D721Med (cell line): ENCODE measurements at regions not wholly inside any gene's neighbourhood (a gene's known extent, or its start where the extent isn't known, plus 50 kb on each side); places are given as distances from the start of the nearest gene placed in this dataset.

Experiments
- DNase-seq: peaks from one replicate; pipeline ENCODE4 v3.0.0; 2011; ENCODE audit warnings: low spot score; ENCODE audit not compliant: insufficient read length
- FAIRE-seq: peaks from 2 replicates; lab custom pipeline; 2011; peaks lifted over from hg19 to GRCh38; lab: Jason Lieb, UNC
- CTCF ChIP-seq: IDR thresholded peaks from 2 replicates; pipeline ENCODE4 v1.5.1; 2012; ENCODE audit warnings: mild to moderate bottlenecking, control low read depth; ENCODE audit not compliant: insufficient read depth; ENCODE audit errors: missing control alignments

GRCh38 chr4:14743172-14743571 is 259.1 kb upstream of the CPEB2 start:
- FAIRE-seq (no peak), DNase-seq (no peak)
- TF ChIP-seq CTCF, result no peak

GRCh38 chr4:14743601-14744000 is 258.7 kb upstream of the CPEB2 start:
- no peak for FAIRE-seq
- no peak for TF ChIP-seq CTCF
- no peak for DNase-seq

- TF ChIP-seq CTCF, result no peak
- FAIRE-seq, result no peak
- no peak for DNase-seq
These were observed 257.9 kb upstream of the CPEB2 start for GRCh38 chr4:14744346-14744745.

GRCh38 chr4:14749910-14750309 is 252.4 kb upstream of the CPEB2 start:
- TF ChIP-seq CTCF, result peak; percentile 36
- DNase-seq (no peak), FAIRE-seq (no peak)

GRCh38 chr4:14752341-14753046 is 249.8 kb upstream of the CPEB2 start:
- DNase-seq, result no peak
- TF ChIP-seq CTCF, result no peak
- FAIRE-seq, result no peak

- no peak for DNase-seq
- no peak for FAIRE-seq
- no peak for TF ChIP-seq CTCF
These were observed 235.1 kb upstream of the CPEB2 start for GRCh38 chr4:14767142-14767541.

- FAIRE-seq, result no peak
These were observed 233.8 kb upstream of the CPEB2 start for GRCh38 chr4:14768449-14768848.

More at GRCh38 chr4:14768449-14768848, 233.8 kb upstream of the CPEB2 start:
- DNase-seq, result no peak
- TF ChIP-seq CTCF, result no peak
